C1 segment of cervical spinal cord (tissue), 14 donors: ENCODE measurements at regions not wholly inside any gene's neighbourhood (a gene's known extent, or its start where the extent isn't known, plus 50 kb on each side); places are given as distances from the start of the nearest gene placed in this dataset.

Experiments
- DNase-seq, 14 donors: peaks; one replicate each; lab custom pipeline; 2025; lab: John Stamatoyannopoulos, UW

DNA sequence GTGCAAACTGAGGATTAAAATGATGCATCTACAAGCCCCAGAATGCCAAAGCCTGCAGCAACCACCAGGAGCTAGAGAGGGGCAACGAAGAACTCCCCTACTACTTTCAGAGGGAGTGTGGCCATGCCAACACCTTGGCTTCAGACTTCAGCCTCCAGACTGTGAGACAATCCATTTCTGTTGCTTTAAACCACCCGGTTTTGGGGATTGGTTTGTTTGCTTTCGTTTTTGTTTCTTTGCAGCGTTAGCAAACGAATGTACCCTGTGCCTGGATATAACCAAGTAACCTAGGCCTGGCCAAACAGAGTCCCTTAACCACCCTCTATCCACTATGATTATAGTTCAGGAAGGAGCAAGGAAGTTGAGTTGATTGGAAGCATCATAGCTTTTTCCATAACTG, 171.2 kb upstream of the NCK2 start:
- no peak for DNase-seq

DNA sequence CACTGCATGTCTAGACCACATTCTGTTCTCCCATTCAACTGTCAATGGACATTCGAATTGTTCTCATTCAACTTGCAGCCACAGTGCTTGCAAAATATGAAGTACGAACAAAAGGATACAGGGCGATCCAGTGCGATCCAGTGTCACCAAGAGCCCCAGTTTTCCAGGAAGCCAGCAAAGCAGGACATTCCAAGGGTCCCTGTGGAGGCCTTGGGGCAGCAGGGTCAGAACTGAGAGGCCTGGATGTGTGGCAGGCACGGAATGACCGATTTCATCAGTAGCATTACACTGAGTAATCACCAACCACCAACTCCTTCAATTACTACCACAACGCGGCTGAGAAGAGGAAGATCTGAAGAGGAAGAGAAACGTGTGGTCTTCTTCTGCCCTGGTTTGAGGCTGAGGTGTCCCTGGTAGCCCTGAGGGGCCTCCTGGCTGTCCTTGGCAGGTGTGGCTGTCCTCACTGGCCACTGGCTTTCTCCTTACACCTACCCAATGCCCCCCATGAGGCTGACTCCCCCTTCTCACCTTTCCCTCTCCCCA, 172.7 kb upstream of the FHL2 start:
- no peak for DNase-seq

DNA sequence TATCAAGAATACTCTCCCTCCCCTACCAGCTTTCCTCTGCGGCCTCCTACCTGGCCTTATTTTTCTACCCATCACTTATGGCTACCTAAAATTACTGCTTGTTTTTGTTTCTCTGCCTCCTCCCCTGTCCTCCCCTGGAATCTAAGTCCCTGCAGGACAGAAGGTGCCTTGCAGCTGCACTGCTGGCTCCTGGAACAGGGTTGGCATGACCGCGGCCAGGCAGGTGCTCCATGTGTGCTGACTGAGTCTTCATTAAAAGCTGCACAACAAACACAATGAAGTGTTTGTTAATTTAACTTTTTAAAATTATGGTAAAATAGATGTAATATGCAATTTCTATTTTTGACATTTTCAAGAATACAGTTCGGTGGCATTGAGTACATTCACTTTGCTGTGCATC, 171.9 kb upstream of the FHL2 start:
- no peak for DNase-seq

DNA sequence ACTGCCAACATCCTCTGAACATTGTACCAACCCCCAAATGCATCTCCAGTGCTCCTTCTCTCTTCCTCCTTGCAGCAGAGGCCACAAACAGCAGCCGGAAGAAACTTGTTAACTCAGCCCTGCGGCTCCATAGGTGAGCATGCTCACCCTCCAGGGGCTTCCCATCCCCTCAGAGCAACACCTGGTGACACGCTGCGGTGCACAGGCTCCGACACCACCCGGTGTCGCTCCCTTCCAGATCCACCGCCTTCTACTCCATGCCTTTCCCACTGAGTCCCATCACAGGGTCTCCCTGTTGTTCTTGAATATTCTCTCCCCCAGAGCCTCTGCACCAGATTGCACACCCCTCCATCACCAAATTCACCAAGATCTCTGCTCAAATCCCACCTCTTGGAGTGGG, 171.5 kb upstream of the FHL2 start:
- DNase-seq: no peak

DNA sequence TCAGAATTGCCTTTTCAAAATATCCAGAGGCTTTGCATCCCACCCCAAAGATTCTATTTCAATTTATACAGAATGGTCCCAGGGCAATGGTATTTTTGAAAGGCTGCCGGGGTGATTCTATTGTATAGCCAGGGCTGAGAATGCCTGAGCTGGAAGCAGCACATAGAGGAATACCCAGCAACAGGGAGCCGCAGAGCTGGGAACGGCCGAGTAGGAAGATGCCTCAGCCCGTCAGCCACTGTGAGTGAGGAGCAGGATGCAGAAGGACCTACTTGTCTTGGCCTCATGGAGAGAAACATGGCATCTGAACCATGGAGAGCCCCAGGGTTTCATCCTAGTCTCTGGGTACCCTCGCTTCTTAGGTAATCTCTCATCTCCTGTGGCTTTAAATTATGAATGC, 170.8 kb upstream of the FHL2 start:
- DNase-seq: peak in 1 of 14 donors; percentile 31

DNA sequence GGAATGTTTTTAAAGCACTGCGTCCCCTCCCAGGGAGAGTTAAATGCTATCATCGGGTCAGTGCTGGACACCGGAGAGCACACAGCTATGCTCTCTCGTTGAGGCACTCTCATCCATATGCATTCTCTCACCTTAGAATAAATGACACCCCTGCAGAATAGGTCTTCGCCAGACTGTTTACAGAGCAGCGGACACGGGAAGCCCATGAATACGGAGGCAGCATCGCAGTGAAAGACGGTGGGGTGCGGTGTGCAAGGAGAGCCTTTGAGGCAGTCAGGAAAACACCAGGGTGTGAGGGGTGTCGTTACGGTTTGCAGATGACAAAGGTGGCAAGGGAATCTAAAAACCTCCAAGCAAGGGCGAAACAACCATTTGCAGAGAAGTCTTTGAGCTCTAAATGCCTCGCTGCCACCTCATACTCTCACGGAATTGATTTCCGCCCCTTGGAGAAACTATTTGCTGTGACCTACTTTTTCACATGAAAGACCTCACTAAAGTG, 169.2 kb upstream of the FHL2 start:
- DNase-seq: no peak

DNA sequence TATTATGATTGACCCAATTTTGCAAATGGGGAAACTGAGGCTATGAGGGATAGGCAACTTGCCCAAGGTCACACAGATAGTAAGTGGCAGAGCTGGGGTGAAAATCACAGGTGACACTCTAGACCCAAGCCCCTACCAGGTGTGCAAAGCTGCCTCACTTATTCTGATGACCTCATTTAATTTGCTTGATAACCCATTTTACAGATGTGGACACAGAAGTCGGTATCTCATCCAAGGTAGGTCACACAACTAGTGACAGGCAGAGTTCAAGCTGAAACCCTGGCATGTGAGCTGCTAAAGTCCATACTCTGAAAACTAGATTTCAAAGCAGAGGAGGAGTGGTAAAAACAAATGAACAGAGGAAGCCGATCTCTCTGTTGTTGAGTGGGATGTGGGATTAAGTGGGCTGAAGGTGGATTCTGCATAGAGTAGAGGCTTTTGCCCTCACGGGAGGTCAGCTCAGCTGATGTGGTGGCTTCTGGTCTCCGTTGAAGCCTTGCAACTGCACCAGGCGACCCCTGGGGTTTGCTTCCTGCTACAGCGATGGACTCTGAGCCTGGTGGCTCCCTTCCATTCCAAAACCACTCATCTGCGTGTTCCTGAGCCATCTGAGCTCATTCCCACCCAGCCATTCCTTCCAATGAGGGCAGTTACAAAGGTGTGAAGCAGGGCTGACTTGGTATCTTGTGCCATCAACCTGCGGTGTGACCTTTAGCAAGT, 164.3 kb upstream of the FHL2 start:
- no peak for DNase-seq

DNA sequence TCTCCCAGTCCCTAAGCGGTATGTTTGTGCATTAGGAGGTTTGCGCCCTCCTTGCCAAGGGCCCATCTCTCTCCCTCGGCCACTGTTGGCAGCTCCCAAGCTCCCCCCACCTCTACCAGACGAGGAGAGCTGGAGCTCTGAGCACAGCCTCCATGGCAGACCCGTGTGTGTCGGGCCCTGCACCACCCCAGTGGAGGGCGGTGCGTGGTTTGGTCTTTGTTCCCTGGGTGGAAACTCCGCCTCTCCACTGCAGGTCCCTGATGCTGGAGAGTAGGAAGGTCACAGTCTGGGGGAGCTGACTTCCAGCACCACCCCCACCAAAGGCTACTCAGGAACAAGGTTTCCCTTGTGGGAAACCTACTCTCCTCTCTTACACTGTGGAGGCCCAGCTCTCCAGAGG, 162.6 kb upstream of the FHL2 start:
- DNase-seq: no peak

DNA sequence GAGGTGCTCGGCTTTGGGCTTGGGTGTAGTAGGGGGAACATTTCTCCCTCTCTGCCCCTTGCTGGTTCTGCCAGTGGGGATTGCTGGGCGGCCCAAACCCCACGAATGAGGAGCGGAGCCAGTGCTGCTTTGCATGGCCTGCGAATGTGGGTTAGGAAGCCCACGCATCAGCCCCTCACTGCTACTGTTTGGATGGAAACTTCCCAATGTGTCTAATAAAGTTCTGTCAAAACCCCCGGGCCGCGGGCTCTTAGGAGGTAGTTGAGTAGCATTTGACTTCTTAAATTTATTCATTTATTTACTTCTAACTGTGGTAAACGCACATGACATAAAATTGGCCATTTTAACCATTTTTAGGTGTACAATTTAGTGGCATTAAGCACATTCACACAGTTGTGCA, 161.3 kb upstream of the FHL2 start:
- DNase-seq: no peak

DNA sequence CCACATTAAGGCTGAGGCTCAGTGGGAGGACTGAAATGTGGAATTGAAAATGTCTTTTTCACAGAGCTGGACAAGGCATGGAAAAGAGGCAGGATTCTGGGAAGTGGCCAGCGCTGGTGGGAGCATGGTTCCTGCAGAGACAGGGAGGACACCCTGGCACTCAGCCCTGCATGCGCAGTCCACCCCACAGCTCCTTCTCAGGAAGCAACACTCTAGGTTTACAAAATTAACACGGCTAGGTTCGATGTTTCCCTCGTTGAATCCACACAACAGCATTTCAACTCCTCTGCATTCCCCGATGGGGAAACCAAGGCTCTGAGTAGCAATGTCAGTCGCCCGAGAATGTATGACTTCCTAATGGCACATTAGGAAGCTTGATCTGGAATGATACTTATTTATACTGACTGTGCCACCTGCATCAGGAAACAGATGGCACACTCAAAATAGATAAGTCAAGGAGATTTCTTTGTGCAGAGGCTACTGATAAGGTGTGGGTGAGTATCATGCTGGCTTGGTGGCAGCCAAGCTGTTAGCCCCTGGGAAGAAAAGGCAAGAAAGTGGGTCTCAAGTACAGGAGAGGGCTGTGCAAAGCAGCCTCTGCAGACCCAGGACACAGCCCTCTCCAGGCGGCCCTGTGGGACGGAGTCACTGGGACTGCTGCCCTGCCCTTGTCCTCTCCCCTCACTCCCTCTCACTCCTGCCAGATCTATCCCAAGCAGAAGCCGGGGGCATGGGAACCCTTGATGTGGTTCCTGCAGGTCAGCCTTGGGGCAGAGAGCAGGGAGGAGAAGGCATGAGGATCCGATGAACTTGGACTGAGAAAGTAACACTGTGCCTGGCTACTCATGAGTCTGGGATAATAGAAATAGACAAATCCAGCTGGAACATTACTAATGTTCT, 158.4 kb upstream of the FHL2 start:
- peak in 2 of 14 donors; percentile 35 to 93 for DNase-seq

DNA sequence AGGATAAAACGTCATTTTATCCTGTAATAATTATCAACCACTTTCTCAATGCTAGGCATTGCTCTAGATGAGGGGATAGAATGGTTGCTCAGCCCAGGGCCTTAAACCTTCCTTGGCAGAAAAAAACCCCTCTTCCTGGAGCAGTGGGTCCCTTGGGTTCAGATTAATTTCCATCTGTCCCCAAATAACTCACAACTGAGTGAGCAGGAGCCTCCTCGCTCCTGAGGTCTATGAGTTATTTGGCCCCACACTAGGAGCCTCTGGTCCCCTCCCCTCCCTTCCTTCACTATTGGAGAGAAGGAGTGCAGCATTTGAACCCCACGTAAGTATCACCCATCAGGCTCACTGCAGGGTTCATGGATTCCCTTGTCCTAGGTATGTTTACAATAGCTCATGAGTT, 157.5 kb upstream of the FHL2 start:
- peak in 1 of 14 donors; percentile 62 for DNase-seq

DNA sequence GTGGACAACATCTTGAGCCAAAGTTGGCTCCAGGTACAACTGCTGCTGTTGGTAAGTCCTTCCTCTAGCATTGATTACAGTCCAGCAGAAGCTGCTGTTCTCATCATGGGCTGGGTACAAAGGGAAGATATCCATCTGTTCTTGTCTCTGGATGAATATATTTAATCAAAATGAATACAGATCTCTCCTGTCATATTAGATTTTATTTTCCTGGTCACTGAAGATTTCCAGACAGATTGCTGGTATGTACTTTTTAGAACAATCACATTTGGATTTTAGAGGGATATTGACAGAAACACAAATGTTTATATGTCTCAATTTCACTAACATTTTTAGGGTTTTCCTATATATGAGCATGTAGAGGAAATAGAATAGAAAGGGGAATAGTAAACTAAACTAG, 155.4 kb upstream of the FHL2 start:
- DNase-seq: no peak

DNA sequence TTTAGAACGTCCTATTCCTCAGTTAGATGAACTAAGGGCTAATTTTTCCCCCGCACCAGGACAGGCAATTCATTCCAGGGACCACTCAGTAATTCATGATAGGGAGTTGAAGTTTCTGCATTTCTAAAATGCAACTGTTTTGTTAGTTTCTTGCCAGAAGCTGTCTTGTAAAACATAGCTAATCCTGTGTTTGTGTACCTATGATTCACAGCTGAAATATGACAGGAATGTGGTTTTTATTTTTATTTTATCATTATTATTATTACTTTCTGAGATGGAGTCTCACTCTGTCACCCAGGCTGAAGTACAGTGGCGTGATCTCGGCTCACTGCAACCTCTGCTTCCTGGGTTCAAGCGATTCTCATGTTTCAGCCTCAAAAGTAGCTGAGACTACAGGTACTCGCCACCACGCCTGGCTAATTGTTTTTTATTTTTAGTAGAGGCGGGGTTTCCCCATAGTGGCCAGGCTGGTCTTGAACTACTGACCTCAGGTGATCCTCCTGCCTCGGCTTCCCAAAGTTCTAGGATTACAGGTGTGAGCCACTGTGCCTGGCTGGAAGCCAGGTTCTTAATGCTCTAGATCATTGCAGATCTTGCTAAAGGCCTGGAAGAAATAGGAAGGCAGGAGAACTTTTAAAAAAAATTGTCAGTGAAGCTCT, 154.8 kb upstream of the FHL2 start:
- DNase-seq: no peak

DNA sequence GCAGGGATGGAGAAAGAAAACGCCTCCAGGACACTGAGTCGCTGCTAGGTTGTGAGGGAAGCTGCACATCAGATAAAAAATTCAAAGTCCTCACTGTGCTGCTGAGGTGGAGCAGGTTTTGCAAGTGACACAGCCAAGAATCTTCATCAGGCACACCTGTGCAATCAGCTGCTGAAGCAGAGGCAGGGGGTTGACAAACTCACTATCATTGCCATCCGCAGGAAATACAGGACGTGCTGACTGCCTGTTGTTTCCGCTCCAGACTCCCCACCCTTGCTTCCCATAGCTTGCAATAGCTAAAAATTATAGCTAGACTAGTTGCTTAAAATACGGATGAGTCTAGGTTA, 147.8 kb upstream of the FHL2 start:
- DNase-seq: no peak

DNA sequence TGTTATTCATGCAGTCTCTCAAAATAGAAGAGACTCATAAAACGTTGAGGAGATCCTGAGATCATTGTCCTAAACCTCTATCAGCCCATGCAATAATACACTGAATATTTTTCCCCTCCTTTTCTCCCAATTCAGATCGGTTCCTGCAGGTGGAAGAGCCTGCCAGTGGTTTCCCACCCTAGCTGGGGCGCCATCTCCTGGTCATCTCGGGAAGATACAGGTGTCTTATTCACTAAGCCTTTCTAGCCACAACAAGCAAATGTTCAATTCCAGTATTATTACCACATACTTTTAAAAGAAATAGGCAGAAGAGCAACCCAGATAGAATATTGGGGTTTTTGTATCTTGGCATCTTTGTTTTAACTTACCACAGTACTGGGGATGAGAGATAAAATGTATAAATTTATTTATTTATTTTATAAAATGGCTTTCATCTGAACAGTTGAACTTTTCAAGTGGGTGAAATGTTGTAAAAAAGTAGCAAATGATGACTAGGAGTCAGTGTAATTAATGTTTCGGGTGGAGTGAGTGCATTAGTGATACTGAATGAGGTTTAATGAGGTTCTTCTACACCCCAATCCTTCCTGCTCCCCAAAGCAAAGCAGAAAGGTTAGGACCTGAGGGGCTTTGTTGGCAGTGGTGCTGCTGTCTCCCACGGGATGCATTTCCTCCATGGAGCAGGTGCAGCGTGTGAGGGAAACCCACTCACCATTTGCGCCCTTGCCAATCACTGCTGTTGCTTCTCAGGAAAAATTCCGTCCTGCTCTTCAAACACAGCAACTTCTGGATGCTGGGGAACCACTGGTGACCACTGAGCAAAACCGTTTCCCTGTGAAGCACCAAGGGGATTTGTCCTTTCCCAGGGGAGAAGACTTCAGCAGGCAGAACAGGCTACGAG, 147.1 kb upstream of the FHL2 start:
- DNase-seq: peak in 3 of 14 donors; percentile 3 to 43 (median 23)

DNA sequence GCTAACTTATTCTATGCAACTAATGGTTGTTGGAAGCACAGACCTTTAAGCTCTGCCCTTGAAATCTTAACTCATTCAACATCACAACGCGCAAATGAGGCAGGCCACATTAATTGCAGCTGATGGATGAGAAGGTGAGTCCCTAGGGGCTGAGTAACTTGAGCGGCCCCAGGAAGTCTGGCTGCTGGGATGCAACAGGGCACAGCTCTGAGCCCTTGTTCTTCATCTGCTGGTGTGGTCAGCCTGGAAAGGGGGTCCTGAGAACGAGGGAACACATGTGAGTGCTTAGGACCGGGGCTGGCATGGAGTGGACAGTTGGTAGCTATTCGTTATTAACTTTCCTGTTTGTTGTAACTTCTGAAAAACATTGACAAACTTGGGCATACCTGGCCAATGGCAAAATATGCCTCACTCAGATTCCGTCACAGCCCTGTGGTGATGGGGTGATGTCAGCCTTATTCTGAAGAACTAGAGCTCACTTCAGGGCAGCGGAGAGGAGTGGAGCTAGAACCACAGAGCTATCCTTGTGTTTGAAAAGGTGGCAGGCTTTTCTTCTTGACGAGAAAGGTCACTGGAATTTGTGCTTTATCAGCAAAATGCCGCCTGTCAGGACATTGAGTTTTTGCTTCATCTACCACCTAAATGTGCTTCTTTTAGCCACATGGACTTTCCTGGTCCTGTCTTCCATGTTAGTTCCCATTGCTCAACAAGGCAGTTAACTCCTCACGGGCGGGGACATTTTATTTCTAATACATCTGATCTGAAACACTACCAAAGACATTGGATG, 145.9 kb upstream of the FHL2 start:
- DNase-seq: no peak

DNA sequence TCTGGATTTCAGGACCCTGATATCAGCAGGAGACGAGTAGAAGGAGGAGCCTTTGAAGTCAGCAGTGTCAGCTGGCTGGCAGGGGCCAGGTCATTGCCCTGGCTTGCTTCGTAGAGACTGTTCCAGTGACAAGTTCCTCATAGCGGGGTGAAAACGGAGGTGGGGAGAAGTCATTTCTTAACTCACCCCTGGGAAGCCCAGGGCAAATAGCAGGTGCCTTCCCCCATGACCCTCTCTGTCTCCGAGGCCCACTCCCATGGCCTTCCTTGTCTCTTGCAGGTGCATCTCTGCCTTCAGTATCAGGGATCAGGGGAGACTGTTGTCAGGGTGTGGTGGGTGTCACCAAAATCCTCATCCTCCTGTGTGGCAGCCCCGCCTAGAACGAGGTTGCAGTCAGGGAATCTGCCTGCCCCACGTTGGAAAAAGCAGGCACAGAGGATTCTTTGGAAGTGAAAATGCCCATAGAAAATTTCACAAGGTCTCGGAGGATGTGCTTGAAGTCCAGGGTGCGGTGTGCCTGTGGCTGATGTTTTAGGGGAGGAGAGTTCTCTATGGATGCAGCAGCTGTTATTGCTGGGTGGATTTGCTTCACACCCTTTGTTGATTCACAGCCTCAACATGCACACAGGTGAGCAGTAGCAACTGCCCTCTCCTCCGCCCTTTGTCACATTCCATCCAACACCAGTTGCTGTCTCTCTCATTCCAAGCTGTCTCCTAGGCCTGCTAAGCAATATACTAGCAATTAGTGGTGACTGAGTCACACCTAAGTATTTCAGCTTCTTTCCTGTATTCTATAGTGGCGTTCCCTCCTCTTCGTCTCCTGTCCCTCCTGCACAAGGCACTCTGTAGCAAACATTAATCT, 142.6 kb upstream of the FHL2 start:
- DNase-seq: no peak

DNA sequence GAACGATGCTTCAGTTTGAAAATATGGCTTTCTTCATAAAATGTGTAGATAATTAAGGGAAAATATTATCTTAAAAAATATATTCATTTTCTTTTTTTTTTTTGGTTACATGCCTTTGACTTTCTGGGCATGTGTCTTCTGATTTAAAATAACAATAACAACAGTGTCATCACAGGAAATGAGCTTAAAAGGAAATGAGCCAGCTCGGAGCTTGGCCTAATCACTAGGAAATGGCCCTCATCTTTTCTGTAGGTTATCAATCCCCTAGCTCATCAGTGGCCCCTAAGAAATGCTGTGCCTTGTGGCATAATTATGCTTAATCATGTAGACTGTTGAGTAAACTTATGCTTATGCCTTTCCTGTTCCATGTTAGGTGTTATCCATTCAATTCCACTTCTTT, 141.8 kb upstream of the FHL2 start:
- DNase-seq: no peak

DNA sequence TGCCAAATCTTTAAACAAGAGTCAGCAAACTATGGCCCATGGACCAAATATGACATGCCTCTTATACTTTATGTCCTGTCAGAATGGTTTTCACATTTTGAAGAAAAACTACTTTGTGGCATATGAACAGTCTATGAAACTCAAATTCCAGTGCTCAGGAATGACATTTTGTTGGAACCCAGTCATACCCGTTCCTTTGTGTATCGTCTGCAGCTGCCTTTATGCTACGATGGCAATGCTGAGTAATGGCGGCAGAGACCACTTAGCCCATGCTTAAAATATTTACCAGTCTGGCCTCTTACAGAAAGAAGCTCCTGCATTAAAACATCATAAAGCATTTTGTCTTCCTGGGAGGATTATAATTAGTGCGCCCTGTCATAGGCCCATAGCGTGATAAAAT, 140.5 kb upstream of the FHL2 start:
- no peak for DNase-seq
